Astrocyte (in vitro differentiated cells and primary cell): ENCODE measurements at regions not wholly inside any gene's neighbourhood (a gene's known extent, or its start where the extent isn't known, plus 50 kb on each side); places are given as distances from the start of the nearest gene placed in this dataset.

Experiments used
- DNase-seq: peaks from one replicate; pipeline ENCODE4 v3.0.0-alpha.2; 2010; ENCODE audit warnings: low read depth
- FAIRE-seq: peaks from 2 replicates; lab custom pipeline; 2011; peaks lifted over from hg19 to GRCh38; lab: Jason Lieb, UNC
- H2AFZ ChIP-seq: 2 replicates; pipeline ENCODE4 v1.6.0; 2012; ENCODE audit warnings: low read depth, low read length, inconsistent platforms
- H3K27ac ChIP-seq: 2 replicates; pipeline ENCODE4 v1.5.1; 2011; ENCODE audit warnings: low read depth, low read length, inconsistent platforms
- H3K27me3 ChIP-seq: 2 replicates; pipeline ENCODE4 v1.6.0; 2011; ENCODE audit warnings: low read length, inconsistent platforms; ENCODE audit not compliant: insufficient read depth
- H3K36me3 ChIP-seq: 2 replicates; pipeline ENCODE4 v1.5.1; 2011; ENCODE audit warnings: low read length, inconsistent platforms; ENCODE audit not compliant: insufficient read depth
- H3K4me1 ChIP-seq: 2 replicates; pipeline ENCODE4 v1.5.1; 2011; ENCODE audit warnings: low read length, inconsistent platforms; ENCODE audit not compliant: insufficient read depth
- H3K4me2 ChIP-seq: 2 replicates; pipeline ENCODE4 v1.6.0; 2012; ENCODE audit warnings: low read length, inconsistent platforms
- H3K4me3 ChIP-seq: 2 replicates; pipeline ENCODE4 v1.5.1; 2011; ENCODE audit warnings: low read depth, mild to moderate bottlenecking, low read length, inconsistent platforms; ENCODE audit not compliant: insufficient read depth
- H3K79me2 ChIP-seq: 2 replicates; pipeline ENCODE4 v1.6.0; 2012; ENCODE audit warnings: mild to moderate bottlenecking, low read length, inconsistent platforms; ENCODE audit not compliant: insufficient read depth
- H3K9ac ChIP-seq: 2 replicates; pipeline ENCODE4 v1.6.0; 2012; ENCODE audit warnings: mild to moderate bottlenecking, low read length, inconsistent platforms
- H3K9me3 ChIP-seq: 2 replicates; pipeline ENCODE4 v1.5.1; 2012; ENCODE audit warnings: low read depth, mild to moderate bottlenecking, low read length, inconsistent platforms; ENCODE audit not compliant: insufficient read depth
- H4K20me1 ChIP-seq: 2 replicates; pipeline ENCODE4 v1.6.0; 2012; ENCODE audit warnings: low read length, inconsistent platforms; ENCODE audit not compliant: insufficient read depth
- H3K27ac Mint-ChIP-seq: one replicate; pipeline ENCODE4 v1.8.0; 2021; ENCODE audit warnings: mild to moderate bottlenecking, mixed read lengths; ENCODE audit not compliant: unreplicated experiment
- H3K27me3 Mint-ChIP-seq: one replicate; pipeline ENCODE4 v1.8.0; 2021; ENCODE audit warnings: low read depth, mixed read lengths; ENCODE audit not compliant: unreplicated experiment
- H3K36me3 Mint-ChIP-seq: one replicate; pipeline ENCODE4 v1.8.0; 2021; ENCODE audit warnings: low read depth, mixed read lengths; ENCODE audit not compliant: unreplicated experiment
- H3K4me1 Mint-ChIP-seq: one replicate; pipeline ENCODE4 v1.8.0; 2021; ENCODE audit warnings: low read depth, mixed read lengths; ENCODE audit not compliant: unreplicated experiment
- H3K4me3 Mint-ChIP-seq: one replicate; pipeline ENCODE4 v1.8.0; 2021; ENCODE audit warnings: mild to moderate bottlenecking, moderate library complexity, mixed read lengths; ENCODE audit not compliant: unreplicated experiment
- H3K9me3 Mint-ChIP-seq: one replicate; pipeline ENCODE4 v1.8.0; 2021; ENCODE audit warnings: mild to moderate bottlenecking, mixed read lengths; ENCODE audit not compliant: unreplicated experiment
- EZH2 ChIP-seq: IDR thresholded peaks from 2 replicates; pipeline ENCODE4 v1.6.1; 2012; ENCODE audit warnings: mild to moderate bottlenecking, low read length, inconsistent platforms; ENCODE audit not compliant: insufficient read depth
- TF ChIP-seq, protein P1 (sequence below): IDR thresholded peaks from 2 replicates; pipeline ENCODE4 v1.5.1; 2011; ENCODE audit warnings: low read depth, mild to moderate bottlenecking, inconsistent platforms, low read length, moderate library complexity; ENCODE audit not compliant: insufficient read depth

- Histone ChIP-seq H3K79me2 (no peaks in the 10 kb centered on the region), H3K9ac (no peak overlapping the region), H4K20me1 (no peaks in the 10 kb centered on the region), H3K36me3 (no peaks in the 10 kb centered on the region), H3K27me3 (no peaks in the 10 kb centered on the region), H3K9me3 (no peaks in the 10 kb centered on the region), H2AFZ (no peak overlapping the region), H3K4me2 (no peak overlapping the region), H3K4me1 (peaks cover 3% of the 10 kb centered on the region), H3K4me3 (no peak overlapping the region), H3K27ac (no peak overlapping the region)
- Mint-ChIP-seq H3K4me3 (no peak overlapping the region), H3K27me3 (peaks cover 4% of the 10 kb centered on the region), H3K9me3 (no peaks in the 10 kb centered on the region), H3K36me3 (no peaks in the 10 kb centered on the region), H3K27ac (no peak overlapping the region), H3K4me1 (no peaks in the 10 kb centered on the region)
- DNase-seq (no peak), FAIRE-seq (peak; percentile 29)
- TF ChIP-seq, protein P1, sequence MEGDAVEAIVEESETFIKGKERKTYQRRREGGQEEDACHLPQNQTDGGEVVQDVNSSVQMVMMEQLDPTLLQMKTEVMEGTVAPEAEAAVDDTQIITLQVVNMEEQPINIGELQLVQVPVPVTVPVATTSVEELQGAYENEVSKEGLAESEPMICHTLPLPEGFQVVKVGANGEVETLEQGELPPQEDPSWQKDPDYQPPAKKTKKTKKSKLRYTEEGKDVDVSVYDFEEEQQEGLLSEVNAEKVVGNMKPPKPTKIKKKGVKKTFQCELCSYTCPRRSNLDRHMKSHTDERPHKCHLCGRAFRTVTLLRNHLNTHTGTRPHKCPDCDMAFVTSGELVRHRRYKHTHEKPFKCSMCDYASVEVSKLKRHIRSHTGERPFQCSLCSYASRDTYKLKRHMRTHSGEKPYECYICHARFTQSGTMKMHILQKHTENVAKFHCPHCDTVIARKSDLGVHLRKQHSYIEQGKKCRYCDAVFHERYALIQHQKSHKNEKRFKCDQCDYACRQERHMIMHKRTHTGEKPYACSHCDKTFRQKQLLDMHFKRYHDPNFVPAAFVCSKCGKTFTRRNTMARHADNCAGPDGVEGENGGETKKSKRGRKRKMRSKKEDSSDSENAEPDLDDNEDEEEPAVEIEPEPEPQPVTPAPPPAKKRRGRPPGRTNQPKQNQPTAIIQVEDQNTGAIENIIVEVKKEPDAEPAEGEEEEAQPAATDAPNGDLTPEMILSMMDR, result no peak
These were observed 215.5 kb downstream of the SNX18 start for GRCh38 chr5:54733101-54733500.

DNA sequence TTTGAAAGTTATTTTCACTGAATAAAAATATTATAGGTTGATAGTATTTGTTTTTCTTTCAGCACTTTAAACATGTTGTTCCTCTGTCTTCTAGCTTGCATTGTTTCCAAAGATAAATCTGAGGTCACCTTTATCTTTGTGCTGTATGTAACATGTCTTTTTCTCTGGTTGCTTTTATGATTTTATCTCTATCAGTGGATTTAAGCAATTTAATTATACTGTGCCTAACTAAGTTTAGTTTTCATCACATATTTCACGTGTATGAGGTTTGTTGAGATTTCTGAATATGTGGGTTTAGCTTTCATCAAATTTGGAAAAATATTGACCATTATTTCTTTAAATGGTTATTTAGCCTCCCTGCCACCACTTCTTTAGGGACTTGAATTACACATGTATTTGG, 214.5 kb downstream of the SNX18 start:
- Histone ChIP-seq H3K79me2 (no peaks in the 10 kb centered on the region), H3K27me3 (no peaks in the 10 kb centered on the region), H2AFZ (no peak overlapping the region), H3K9me3 (no peaks in the 10 kb centered on the region), H3K27ac (no peak overlapping the region), H3K4me2 (no peak overlapping the region), H3K36me3 (no peaks in the 10 kb centered on the region), H3K4me3 (no peak overlapping the region), H3K9ac (no peak overlapping the region), H3K4me1 (no peaks in the 10 kb centered on the region), H4K20me1 (no peaks in the 10 kb centered on the region)
- Mint-ChIP-seq H3K9me3 (no peaks in the 10 kb centered on the region), H3K4me3 (no peak overlapping the region), H3K4me1 (no peaks in the 10 kb centered on the region), H3K27ac (no peak overlapping the region), H3K36me3 (no peaks in the 10 kb centered on the region), H3K27me3 (peaks cover 4% of the 10 kb centered on the region)
- no peak for DNase-seq
- no peak for FAIRE-seq
- TF ChIP-seq, protein P1, result no peak
- no peak for TF ChIP-seq EZH2

DNA sequence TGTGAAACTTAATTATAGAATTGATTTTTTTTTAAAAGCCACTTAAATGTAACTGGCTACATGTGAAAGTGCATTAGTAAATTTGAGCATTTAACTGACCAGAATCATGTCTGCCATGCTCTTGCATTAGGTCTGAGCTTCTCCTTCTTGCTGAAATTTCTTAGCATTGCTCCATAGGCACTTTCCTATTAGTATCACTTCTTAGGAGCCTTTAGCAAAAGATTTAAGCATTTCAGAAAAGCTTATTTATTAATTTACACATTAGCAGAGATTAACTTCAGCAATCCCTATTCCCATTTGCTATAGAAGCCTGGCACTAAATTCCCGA, 211.0 kb downstream of the SNX18 start:
- Histone ChIP-seq H3K27me3 (no peaks in the 10 kb centered on the region), H3K79me2 (no peaks in the 10 kb centered on the region), H3K4me3 (no peak overlapping the region), H2AFZ (no peak overlapping the region), H3K4me1 (peaks cover 5% of the 10 kb centered on the region), H3K9ac (no peak overlapping the region), H4K20me1 (no peaks in the 10 kb centered on the region), H3K9me3 (no peaks in the 10 kb centered on the region), H3K27ac (no peak overlapping the region), H3K36me3 (no peaks in the 10 kb centered on the region), H3K4me2 (no peak overlapping the region)
- Mint-ChIP-seq H3K4me1 (peaks cover 11% of the 10 kb centered on the region), H3K9me3 (peaks cover 1% of the 10 kb centered on the region), H3K4me3 (no peak overlapping the region), H3K27ac (no peak overlapping the region), H3K36me3 (no peaks in the 10 kb centered on the region), H3K27me3 (peaks cover 4% of the 10 kb centered on the region)
- TF ChIP-seq, protein P1, result no peak
- no peak for TF ChIP-seq EZH2
- no peak for FAIRE-seq
- no peak for DNase-seq
